Mesenchymal stem cell (in vitro differentiated cells and primary cell): ENCODE measurements at regions not wholly inside any gene's neighbourhood (a gene's known extent, or its start where the extent isn't known, plus 50 kb on each side); places are given as distances from the start of the nearest gene placed in this dataset.
A peak's percentile ranks its signal among the peaks of the same experiment; 100 is the strongest.

Experiments used
- DNase-seq: peaks from one replicate; pipeline ENCODE4 v3.0.0-alpha.2; 2013
- H2AFZ ChIP-seq: one replicate; pipeline ENCODE4 v1.6.1; 2013; ENCODE audit warnings: low read depth, mild to moderate bottlenecking, control low read depth, inconsistent platforms, low read length, moderate library complexity
- H2AK5ac ChIP-seq: 2 replicates; pipeline ENCODE4 v1.6.1; 2013; ENCODE audit warnings: low read length, moderate library complexity, mild to moderate bottlenecking, inconsistent platforms; ENCODE audit not compliant: severe bottlenecking
- H2BK120ac ChIP-seq: one replicate; pipeline ENCODE4 v1.6.1; 2013; ENCODE audit warnings: low read depth, mild to moderate bottlenecking, inconsistent platforms, low read length, moderate library complexity
- H2BK12ac ChIP-seq, 2 experiments: one replicate each; pipeline ENCODE4 v1.6.1; 2013; ENCODE audit warnings: inconsistent platforms in 2 of 2, low read length in 2 of 2, mild to moderate bottlenecking in 2 of 2, moderate library complexity in 2 of 2, control low read depth in 1 of 2
- H2BK15ac ChIP-seq: one replicate; pipeline ENCODE4 v1.6.1; 2013; ENCODE audit warnings: mild to moderate bottlenecking, low read depth, inconsistent platforms; ENCODE audit not compliant: poor library complexity, severe bottlenecking
- H2BK5ac ChIP-seq: 2 replicates; pipeline ENCODE4 v1.6.1; 2013; ENCODE audit warnings: low read depth, mild to moderate bottlenecking, low read length, control low read depth, inconsistent platforms; ENCODE audit not compliant: poor library complexity, severe bottlenecking
- H3K14ac ChIP-seq, 2 experiments: one replicate each; pipeline ENCODE4 v1.6.1; 2013; ENCODE audit warnings: inconsistent platforms in 2 of 2, low read length in 2 of 2, control low read depth in 1 of 2, mild to moderate bottlenecking in 1 of 2, moderate library complexity in 1 of 2
- H3K18ac ChIP-seq, 2 experiments: one replicate each; pipeline ENCODE4 v1.6.1; 2013; ENCODE audit warnings: inconsistent platforms in 2 of 2, low read length in 2 of 2, control low read depth in 1 of 2, low read depth in 1 of 2, mild to moderate bottlenecking in 1 of 2
- H3K23ac ChIP-seq, 2 experiments: one replicate each; pipeline ENCODE4 v1.6.1; 2013; ENCODE audit warnings: inconsistent platforms in 2 of 2, low read length in 2 of 2, mild to moderate bottlenecking in 2 of 2, moderate library complexity in 2 of 2, control low read depth in 1 of 2
- H3K27ac ChIP-seq: 2 replicates; pipeline ENCODE4 v1.5.1; 2013; ENCODE audit warnings: mild to moderate bottlenecking, moderate library complexity, low read length, control low read depth, inconsistent platforms; ENCODE audit not compliant: poor library complexity, severe bottlenecking
- H3K27me3 ChIP-seq, 2 experiments: 2 replicates each; pipeline versions ENCODE4 v1.6.1 to v1.7.0; 2013; ENCODE audit warnings: low read length in 2 of 2, mild to moderate bottlenecking in 2 of 2, moderate library complexity in 2 of 2, control low read depth in 1 of 2, inconsistent platforms in 1 of 2; ENCODE audit not compliant: control insufficient read depth in 1 of 2, insufficient read depth in 1 of 2
- H3K36me3 ChIP-seq, 2 experiments: 2 replicates each; pipeline versions ENCODE4 v1.6.1 to v1.7.0; 2013; ENCODE audit warnings: low read length in 2 of 2, control low read depth in 1 of 2, inconsistent platforms in 1 of 2, low read depth in 1 of 2, mild to moderate bottlenecking in 1 of 2; ENCODE audit not compliant: insufficient read depth in 2 of 2, control insufficient read depth in 1 of 2
- H3K4ac ChIP-seq, 2 experiments: one replicate each; pipeline ENCODE4 v1.6.1; 2013; ENCODE audit warnings: inconsistent platforms in 2 of 2, low read length in 2 of 2, mild to moderate bottlenecking in 2 of 2, moderate library complexity in 2 of 2, control low read depth in 1 of 2, low read depth in 1 of 2
- H3K4me1 ChIP-seq: 2 replicates; pipeline ENCODE4 v1.6.1; 2013; ENCODE audit warnings: low read depth, low read length, control low read depth; ENCODE audit not compliant: control insufficient read depth, insufficient read depth
- H3K4me2 ChIP-seq: 2 replicates; pipeline ENCODE4 v1.6.1; 2013; ENCODE audit warnings: low read length, mild to moderate bottlenecking, inconsistent platforms; ENCODE audit not compliant: poor library complexity, severe bottlenecking
- H3K4me3 ChIP-seq, 2 experiments: 2 replicates each; pipeline versions ENCODE4 v1.5.1 to v1.7.0; 2013; ENCODE audit warnings: low read length in 2 of 2, mild to moderate bottlenecking in 2 of 2, control low read depth in 1 of 2, low read depth in 1 of 2; ENCODE audit not compliant: insufficient read depth in 1 of 2
- H3K79me1 ChIP-seq: replicated peaks from 2 replicates; pipeline ENCODE4 v1.6.1; 2013; ENCODE audit warnings: mild to moderate bottlenecking, control low read depth, low read length, inconsistent platforms; ENCODE audit not compliant: poor library complexity, severe bottlenecking
- H3K9ac ChIP-seq: 2 replicates; pipeline ENCODE4 v1.7.0; 2013; ENCODE audit warnings: mild to moderate bottlenecking, low read length, moderate library complexity
- H3K9me3 ChIP-seq: 2 replicates; pipeline ENCODE4 v1.7.0; 2013; ENCODE audit warnings: mild to moderate bottlenecking, low read length; ENCODE audit not compliant: control insufficient read depth
- H4K8ac ChIP-seq: one replicate; pipeline ENCODE4 v1.6.1; 2013; ENCODE audit warnings: inconsistent platforms, mild to moderate bottlenecking, low read length, moderate library complexity
- H4K91ac ChIP-seq: one replicate; pipeline ENCODE4 v1.6.1; 2013; ENCODE audit warnings: mild to moderate bottlenecking, low read length, inconsistent platforms
- WGBS: methylation state at CpG from one replicate; pipeline ENCODE4 v1.1.7; 2013; ENCODE audit warnings: mixed read lengths; 5-methylcytosine and 5-hydroxymethylcytosine counted together

DNA sequence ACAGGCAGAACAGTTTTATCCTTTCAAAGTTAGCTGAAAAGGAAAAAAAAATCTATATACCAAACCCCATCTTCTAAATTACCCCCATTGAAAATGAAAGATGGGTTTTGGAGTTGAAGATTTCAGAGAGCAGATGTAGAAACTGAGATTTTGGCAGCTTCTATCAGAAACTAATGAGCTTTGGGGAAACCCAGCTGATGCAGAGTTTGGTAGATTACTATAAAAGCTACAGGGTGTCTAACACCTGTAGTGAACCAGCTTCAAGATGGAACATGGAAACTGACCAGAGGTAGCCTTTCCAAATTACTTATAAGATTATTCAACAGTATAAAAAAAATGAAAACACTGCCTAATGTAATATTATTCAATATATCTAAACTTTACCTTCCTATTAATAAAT lies 583.1 kb downstream of the XIRP2 start:
- no peak overlapping the region for H2BK120ac ChIP-seq
- no peak overlapping the region for H3K14ac ChIP-seq
- no peaks in the 10 kb centered on the region for H3K79me1 ChIP-seq
- H2BK15ac ChIP-seq, result no peak overlapping the region
- no peak overlapping the region for H3K9ac ChIP-seq
- H2BK5ac ChIP-seq, result no peak overlapping the region
- H2AFZ ChIP-seq, result no peak overlapping the region
- no peak overlapping the region for H3K4me3 ChIP-seq
- H3K4ac ChIP-seq, result no peak overlapping the region
- no peak overlapping the region for H3K27ac ChIP-seq
- no peaks in the 10 kb centered on the region for H3K27me3 ChIP-seq
- H2BK12ac ChIP-seq, result no peak overlapping the region
- no peaks in the 10 kb centered on the region for H3K4me1 ChIP-seq
- H3K4me2 ChIP-seq, result no peak overlapping the region
- H3K18ac ChIP-seq, result no peak overlapping the region
- H2AK5ac ChIP-seq, result no peak overlapping the region
- no peak overlapping the region for H4K91ac ChIP-seq
- H3K23ac ChIP-seq, result no peak overlapping the region
- H3K36me3 ChIP-seq, result no peaks in the 10 kb centered on the region
- no peak for DNase-seq
- H4K8ac ChIP-seq, result no peak overlapping the region
- H3K9me3 ChIP-seq, result no peaks in the 10 kb centered on the region

- Histone ChIP-seq H2BK120ac (no peak overlapping the region), H3K4me1 (no peaks in the 10 kb centered on the region), H3K36me3 (no peaks in the 10 kb centered on the region), H3K4ac (no peak overlapping the region), H2BK12ac (no peak overlapping the region), H3K9ac (no peak overlapping the region), H2AFZ (no peak overlapping the region), H3K18ac (no peak overlapping the region), H3K4me3 (no peak overlapping the region), H3K4me2 (no peak overlapping the region), H3K9me3 (peaks cover 39% of the 10 kb centered on the region), H3K79me1 (no peaks in the 10 kb centered on the region), H3K14ac (no peak overlapping the region), H2BK15ac (no peak overlapping the region), H3K27ac (no peak overlapping the region), H2AK5ac (no peak overlapping the region), H3K23ac (no peak overlapping the region), H4K8ac (no peak overlapping the region), H3K27me3 (no peaks in the 10 kb centered on the region), H4K91ac (no peak overlapping the region), H2BK5ac (no peak overlapping the region)
- WGBS, result 95% methylated on average over 2 of the region's 3 CpGs
- DNase-seq, result no peak
Observed at GRCh38 chr2:167462379-167462778, 574.1 kb downstream of the XIRP2 start.

DNA sequence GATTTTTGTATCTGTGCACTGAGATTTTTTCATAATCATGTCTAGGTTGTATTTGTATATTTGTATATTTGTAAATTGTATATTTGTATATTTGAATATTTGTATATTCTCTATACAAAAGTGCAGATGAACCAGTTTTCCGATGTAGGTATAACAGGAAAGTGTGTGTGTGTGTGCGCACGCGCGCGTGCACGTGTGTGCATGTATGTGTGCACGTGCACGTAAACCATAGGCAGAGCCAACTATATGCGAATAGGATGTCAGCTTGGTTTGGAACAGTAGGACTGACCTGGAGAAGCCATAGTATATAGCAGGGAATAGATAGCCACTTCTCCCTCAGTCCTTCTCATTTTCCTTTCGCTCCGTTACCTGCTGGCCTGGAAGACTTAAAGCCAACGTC lies 565.8 kb downstream of the XIRP2 start:
- Histone ChIP-seq H3K18ac (peak overlapping the region in 1 of 2 experiments; percentile 57), H3K9ac (no peak overlapping the region), H3K23ac (no peak overlapping the region), H2BK12ac (no peak overlapping the region), H3K4me3 (no peak overlapping the region), H3K9me3 (peaks cover 21% of the 10 kb centered on the region), H3K4ac (no peak overlapping the region), H3K4me1 (no peaks in the 10 kb centered on the region), H2AFZ (no peak overlapping the region), H2BK120ac (no peak overlapping the region), H3K14ac (peak overlapping the region in 1 of 2 experiments; percentile 64), H4K8ac (peak overlapping the region; percentile 27), H2BK5ac (no peak overlapping the region), H3K27ac (no peak overlapping the region), H3K79me1 (no peaks in the 10 kb centered on the region), H3K4me2 (no peak overlapping the region), H2BK15ac (no peak overlapping the region), H2AK5ac (no peak overlapping the region), H3K27me3 (no peaks in the 10 kb centered on the region), H4K91ac (no peak overlapping the region), H3K36me3 (no peaks in the 10 kb centered on the region)
- over 99% methylated on average over 13 of the region's 13 CpGs for WGBS
- no peak for DNase-seq

GRCh38 chr2:167451496-167452289 lies 563.4 kb downstream of the XIRP2 start:
- WGBS, result 86% methylated on average over 9 of the region's 9 CpGs
- Histone ChIP-seq H4K91ac (peak overlapping the region; percentile 21), H3K18ac (peak overlapping the region in 1 of 2 experiments; percentile 13), H3K4ac (no peak overlapping the region), H2AK5ac (no peak overlapping the region), H3K23ac (no peak overlapping the region), H3K27ac (no peak overlapping the region), H3K27me3 (no peaks in the 10 kb centered on the region), H2BK5ac (no peak overlapping the region), H3K9ac (no peak overlapping the region), H2BK120ac (no peak overlapping the region), H2BK15ac (no peak overlapping the region), H3K36me3 (no peaks in the 10 kb centered on the region), H3K4me3 (no peak overlapping the region), H3K9me3 (peaks cover 15% of the 10 kb centered on the region), H2AFZ (no peak overlapping the region), H4K8ac (peak overlapping the region; percentile 50), H3K4me2 (no peak overlapping the region), H3K4me1 (no peaks in the 10 kb centered on the region), H3K14ac (no peak overlapping the region), H2BK12ac (no peak overlapping the region), H3K79me1 (no peaks in the 10 kb centered on the region)
- DNase-seq, result no peak
